Calu3 (cell line): ENCODE measurements at regions not wholly inside any gene's neighbourhood (a gene's known extent, or its start where the extent isn't known, plus 50 kb on each side); places are given as distances from the start of the nearest gene placed in this dataset.

Experiments
- BruUV-seq: library from RNA; stranded (reverse); fragments of 400-500 nt; replicated peaks from 2 replicates; lab custom pipeline; 2021; lab: Mats Ljungman, UMichigan
- CTCF ChIA-PET: fragments of 300-600 bp; sonication (Branson Sonifier 250); formaldehyde crosslinking; loops from one replicate; lab custom pipeline; 2022; ENCODE audit warnings: antibody characterized with exemption; lab: Charles Lee
- DNase-seq: peaks from one replicate; pipeline ENCODE4 v3.0.0; 2022
- H3K27ac Mint-ChIP-seq: one replicate; pipeline ENCODE4 v1.8.0; 2022; ENCODE audit warnings: mixed read lengths; ENCODE audit not compliant: unreplicated experiment
- H3K27me3 Mint-ChIP-seq: one replicate; pipeline ENCODE4 v1.8.0; 2022; ENCODE audit warnings: mixed read lengths; ENCODE audit not compliant: unreplicated experiment
- H3K36me3 Mint-ChIP-seq: one replicate; pipeline ENCODE4 v1.8.0; 2022; ENCODE audit warnings: mild to moderate bottlenecking, moderate library complexity, mixed read lengths; ENCODE audit not compliant: insufficient read depth, unreplicated experiment
- H3K4me1 Mint-ChIP-seq: one replicate; pipeline ENCODE4 v1.8.0; 2022; ENCODE audit warnings: mild to moderate bottlenecking, low read depth, mixed read lengths; ENCODE audit not compliant: unreplicated experiment
- H3K4me3 Mint-ChIP-seq: one replicate; pipeline ENCODE4 v1.8.0; 2022; ENCODE audit warnings: mild to moderate bottlenecking, low read depth, moderate library complexity, mixed read lengths; ENCODE audit not compliant: unreplicated experiment
- H3K9me3 Mint-ChIP-seq: one replicate; pipeline ENCODE4 v1.8.0; 2022; ENCODE audit warnings: low read depth, mixed read lengths; ENCODE audit not compliant: unreplicated experiment
- intact Hi-C: fragments of 100-400 bp; cut with micrococcal nuclease; formaldehyde crosslinking; loops from one replicate; pipeline ENCODE4 v1.10.0; 2022; ENCODE audit not compliant: unreplicated experiment
- TF ChIP-seq, protein P1 (sequence below): fragments of 200-600 bp; IDR thresholded peaks from one replicate; pipeline ENCODE4 v1.8.0; 2022; ENCODE audit warnings: antibody characterized with exemption; ENCODE audit not compliant: unreplicated experiment

DNA sequence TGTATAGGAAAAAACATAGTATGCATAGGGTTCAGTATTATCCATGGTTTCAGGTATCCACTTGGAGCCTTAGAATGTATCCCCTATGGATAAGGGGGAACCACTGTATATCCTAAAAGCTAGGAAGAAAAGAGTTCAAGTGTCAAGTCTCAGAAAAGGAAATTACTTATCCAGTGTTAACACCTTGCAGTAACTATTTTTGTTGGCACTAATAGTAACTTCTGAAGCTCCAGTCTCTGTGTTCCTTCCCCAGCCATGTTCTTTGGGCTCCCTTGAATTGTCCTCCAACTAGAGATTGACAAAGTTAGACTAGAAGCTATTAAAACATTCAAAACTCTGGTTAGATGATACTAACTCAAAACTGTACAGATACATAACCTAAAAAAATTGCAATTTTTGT is 370.8 kb downstream of the NFIB start:
- intact Hi-C loops: no loop called here
- Mint-ChIP-seq H3K4me3 (no peak overlapping the region), H3K27me3 (no peaks in the 10 kb centered on the region), H3K9me3 (no peaks in the 10 kb centered on the region), H3K4me1 (no peaks in the 10 kb centered on the region), H3K36me3 (no peaks in the 10 kb centered on the region), H3K27ac (no peak overlapping the region)
- TF ChIP-seq, protein P1, sequence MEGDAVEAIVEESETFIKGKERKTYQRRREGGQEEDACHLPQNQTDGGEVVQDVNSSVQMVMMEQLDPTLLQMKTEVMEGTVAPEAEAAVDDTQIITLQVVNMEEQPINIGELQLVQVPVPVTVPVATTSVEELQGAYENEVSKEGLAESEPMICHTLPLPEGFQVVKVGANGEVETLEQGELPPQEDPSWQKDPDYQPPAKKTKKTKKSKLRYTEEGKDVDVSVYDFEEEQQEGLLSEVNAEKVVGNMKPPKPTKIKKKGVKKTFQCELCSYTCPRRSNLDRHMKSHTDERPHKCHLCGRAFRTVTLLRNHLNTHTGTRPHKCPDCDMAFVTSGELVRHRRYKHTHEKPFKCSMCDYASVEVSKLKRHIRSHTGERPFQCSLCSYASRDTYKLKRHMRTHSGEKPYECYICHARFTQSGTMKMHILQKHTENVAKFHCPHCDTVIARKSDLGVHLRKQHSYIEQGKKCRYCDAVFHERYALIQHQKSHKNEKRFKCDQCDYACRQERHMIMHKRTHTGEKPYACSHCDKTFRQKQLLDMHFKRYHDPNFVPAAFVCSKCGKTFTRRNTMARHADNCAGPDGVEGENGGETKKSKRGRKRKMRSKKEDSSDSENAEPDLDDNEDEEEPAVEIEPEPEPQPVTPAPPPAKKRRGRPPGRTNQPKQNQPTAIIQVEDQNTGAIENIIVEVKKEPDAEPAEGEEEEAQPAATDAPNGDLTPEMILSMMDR: no peak
- BruUV-seq: no TSS peak
- CTCF ChIA-PET: no interaction called here
- no peak for DNase-seq

DNA sequence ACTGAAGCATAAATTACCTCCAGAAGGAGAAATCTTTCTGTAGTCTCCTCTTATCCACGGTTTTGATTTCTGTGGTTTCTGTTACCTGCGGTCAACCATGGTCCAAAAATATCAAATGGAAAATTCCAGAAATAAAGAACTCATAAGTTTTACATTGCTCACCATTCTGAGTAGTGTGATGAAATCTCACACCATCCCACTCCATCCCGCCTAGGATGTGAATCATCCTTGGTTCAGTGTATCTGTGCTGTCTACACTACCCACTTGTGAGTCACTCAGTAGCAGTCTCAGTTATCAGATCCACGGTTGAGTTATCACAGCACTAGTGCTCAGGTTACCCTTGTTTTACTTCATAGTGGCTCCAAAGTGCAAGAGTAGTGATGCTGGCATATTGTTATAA is 371.2 kb downstream of the NFIB start:
- H3K4me1 Mint-ChIP-seq: no peaks in the 10 kb centered on the region
- BruUV-seq: no TSS peak
- CTCF ChIA-PET: no interaction called here
- intact Hi-C loops: no loop called here
- DNase-seq: no peak
- TF ChIP-seq, protein P1: no peak
- no peaks in the 10 kb centered on the region for H3K9me3 Mint-ChIP-seq
- no peak overlapping the region for H3K27ac Mint-ChIP-seq
- H3K4me3 Mint-ChIP-seq: no peak overlapping the region
- no peaks in the 10 kb centered on the region for H3K27me3 Mint-ChIP-seq
- H3K36me3 Mint-ChIP-seq: no peaks in the 10 kb centered on the region

DNA sequence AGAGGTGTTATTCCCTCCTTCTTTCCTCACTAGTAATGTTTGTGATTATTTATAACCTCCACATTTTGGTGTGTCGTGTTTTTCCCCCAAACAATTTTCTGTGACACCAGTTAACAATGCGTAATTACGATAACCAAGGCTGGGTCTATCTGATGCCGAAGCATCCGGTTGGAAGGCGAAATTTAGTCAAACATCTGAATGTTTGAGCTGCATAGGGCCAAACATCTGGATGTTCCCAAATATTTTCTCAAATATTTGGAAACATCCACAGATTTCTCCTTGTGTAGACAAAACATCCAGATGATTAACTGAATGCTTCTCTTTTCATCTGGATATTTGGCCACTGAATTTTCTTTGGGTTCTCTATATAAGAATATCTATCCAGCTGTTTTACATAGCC is 371.7 kb downstream of the NFIB start:
- CTCF ChIA-PET: no interaction called here
- no TSS peak for BruUV-seq
- Mint-ChIP-seq H3K4me3 (no peak overlapping the region), H3K36me3 (no peaks in the 10 kb centered on the region), H3K27ac (no peak overlapping the region), H3K9me3 (no peaks in the 10 kb centered on the region), H3K4me1 (no peaks in the 10 kb centered on the region), H3K27me3 (no peaks in the 10 kb centered on the region)
- TF ChIP-seq, protein P1: no peak
- no peak for DNase-seq
- intact Hi-C loops: no loop called here

DNA sequence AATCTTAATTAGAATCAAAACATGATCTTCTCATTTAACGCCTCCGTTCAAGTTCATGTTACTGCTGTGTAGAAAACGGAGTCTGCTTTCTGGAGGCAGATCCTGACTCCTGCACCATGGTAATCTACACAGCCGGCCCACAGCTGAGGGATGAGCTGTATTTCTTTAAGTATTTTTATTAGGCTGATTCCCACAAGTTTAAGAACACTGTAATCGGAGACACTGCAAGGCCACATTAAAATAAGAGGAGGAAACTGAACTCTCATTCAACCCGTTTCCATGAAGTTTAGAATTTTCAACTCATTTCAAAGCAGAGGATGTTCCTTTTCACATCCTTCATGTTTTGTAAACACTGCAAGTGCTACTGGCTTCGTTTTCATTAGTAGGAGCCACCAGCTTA is 372.2 kb downstream of the NFIB start:
- no peak for DNase-seq
- no peaks in the 10 kb centered on the region for H3K4me1 Mint-ChIP-seq
- TF ChIP-seq, protein P1: no peak
- intact Hi-C loops: no loop called here
- BruUV-seq: no TSS peak
- H3K27me3 Mint-ChIP-seq: no peaks in the 10 kb centered on the region
- no peak overlapping the region for H3K4me3 Mint-ChIP-seq
- H3K9me3 Mint-ChIP-seq: no peaks in the 10 kb centered on the region
- CTCF ChIA-PET: no interaction called here
- no peak overlapping the region for H3K27ac Mint-ChIP-seq
- no peaks in the 10 kb centered on the region for H3K36me3 Mint-ChIP-seq
